Neuronal stem cell (in vitro differentiated cells): ENCODE measurements at regions not wholly inside any gene's neighbourhood (a gene's known extent, or its start where the extent isn't known, plus 50 kb on each side); places are given as distances from the start of the nearest gene placed in this dataset.

Experiments
- DNase-seq: peaks from one replicate; pipeline ENCODE4 v3.0.0-alpha.2; 2013; ENCODE audit warnings: low spot score
- H2AFZ ChIP-seq: one replicate; pipeline ENCODE4 v1.6.1; 2013; ENCODE audit warnings: mild to moderate bottlenecking, low read length, inconsistent platforms
- H2AK5ac ChIP-seq: 2 replicates; pipeline ENCODE4 v1.6.1; 2013; ENCODE audit warnings: low read depth, mild to moderate bottlenecking, inconsistent platforms, low read length, moderate library complexity, mixed read lengths
- H2BK120ac ChIP-seq: 2 replicates; pipeline ENCODE4 v1.6.1; 2013; ENCODE audit warnings: low read depth, mild to moderate bottlenecking, inconsistent platforms, low read length, moderate library complexity, mixed read lengths
- H2BK12ac ChIP-seq: one replicate; pipeline ENCODE4 v1.6.1; 2013; ENCODE audit warnings: low read length, inconsistent platforms
- H2BK15ac ChIP-seq: 2 replicates; pipeline ENCODE4 v1.6.1; 2013; ENCODE audit warnings: mild to moderate bottlenecking, low read length, inconsistent platforms, mixed read lengths
- H2BK5ac ChIP-seq: one replicate; pipeline ENCODE4 v1.6.1; 2013; ENCODE audit warnings: inconsistent platforms, mild to moderate bottlenecking, low read length, moderate library complexity
- H3K14ac ChIP-seq: one replicate; pipeline ENCODE4 v1.6.1; 2013; ENCODE audit warnings: low read length, inconsistent platforms
- H3K18ac ChIP-seq: 2 replicates; pipeline ENCODE4 v1.6.1; 2013; ENCODE audit warnings: low read length, inconsistent platforms
- H3K23ac ChIP-seq: 2 replicates; pipeline ENCODE4 v1.6.1; 2013; ENCODE audit warnings: low read depth, mild to moderate bottlenecking, mixed read lengths, low read length, inconsistent platforms; ENCODE audit not compliant: poor library complexity
- H3K27ac ChIP-seq: replicated peaks from 3 replicates; pipeline ENCODE4 v1.5.1; 2013; ENCODE audit warnings: low read length, inconsistent platforms
- H3K27me3 ChIP-seq, 3 experiments: 2 replicates each; pipeline ENCODE4 v1.6.1; 2013; ENCODE audit warnings: low read length in 3 of 3, mild to moderate bottlenecking in 2 of 3, inconsistent platforms in 1 of 3, low read depth in 1 of 3, mixed read lengths in 1 of 3, moderate library complexity in 1 of 3; ENCODE audit not compliant: control insufficient read depth in 3 of 3, insufficient read depth in 3 of 3
- H3K36me3 ChIP-seq, 2 donors: replicated peaks in 1 of 2; 2 replicates each; pipeline ENCODE4 v1.6.1; 2013; ENCODE audit warnings: low read length in 2 of 2; ENCODE audit not compliant: control insufficient read depth in 2 of 2, insufficient read depth in 2 of 2
- H3K4ac ChIP-seq: 2 replicates; pipeline ENCODE4 v1.6.1; 2013; ENCODE audit warnings: inconsistent platforms, mild to moderate bottlenecking, low read length, moderate library complexity
- H3K4me1 ChIP-seq, 2 donors: 1 replicate in 1 of 2; 2 replicates in 1 of 2; pipeline ENCODE4 v1.6.1; 2013; ENCODE audit warnings: low read length in 2 of 2, low read depth in 1 of 2; ENCODE audit not compliant: control insufficient read depth in 2 of 2, insufficient read depth in 1 of 2
- H3K4me2 ChIP-seq: one replicate; pipeline ENCODE4 v1.6.1; 2013; ENCODE audit warnings: mild to moderate bottlenecking, low read length, inconsistent platforms; ENCODE audit not compliant: insufficient read depth, poor library complexity, severe bottlenecking
- H3K4me3 ChIP-seq, 2 donors: 2 replicates each; pipeline ENCODE4 v1.5.1; 2013; ENCODE audit warnings: low read length in 2 of 2, mild to moderate bottlenecking in 2 of 2, inconsistent platforms in 1 of 2, moderate library complexity in 1 of 2
- H3K79me1 ChIP-seq: one replicate; pipeline ENCODE4 v1.6.1; 2013; ENCODE audit warnings: low read depth, mild to moderate bottlenecking, inconsistent platforms, low read length, moderate library complexity
- H3K9ac ChIP-seq: one replicate; pipeline ENCODE4 v1.6.1; 2013; ENCODE audit warnings: mild to moderate bottlenecking, low read depth, low read length, inconsistent platforms; ENCODE audit not compliant: poor library complexity
- H3K9me3 ChIP-seq, 2 donors: replicated peaks in 1 of 2; 2 replicates each; pipeline versions ENCODE3 to v1.6.1; 2013; ENCODE audit warnings: low read length in 2 of 2, mild to moderate bottlenecking in 2 of 2, inconsistent platforms in 1 of 2, low read depth in 1 of 2, mixed read lengths in 1 of 2, moderate library complexity in 1 of 2; ENCODE audit not compliant: control insufficient read depth in 2 of 2, insufficient read depth in 1 of 2
- H4K8ac ChIP-seq: one replicate; pipeline ENCODE4 v1.6.1; 2013; ENCODE audit warnings: low read depth, mild to moderate bottlenecking, inconsistent platforms, low read length, moderate library complexity
- H4K91ac ChIP-seq: one replicate; pipeline ENCODE4 v1.6.1; 2013; ENCODE audit warnings: low read length, low read depth, mild to moderate bottlenecking, inconsistent platforms; ENCODE audit not compliant: poor library complexity
- WGBS, 2 donors: extraction: QIAGEN DNeasy Blood & Tissue Kit; methylation state at CpG; one replicate each; pipeline ENCODE4 v1.1.7; 2013; ENCODE audit warnings: missing lambda C conversion rate in 2 of 2, mixed read lengths in 1 of 2; ENCODE audit not compliant: insufficient read length in 2 of 2, insufficient replicate concordance in 1 of 2; ENCODE audit errors: extremely low coverage in 2 of 2; 5-methylcytosine and 5-hydroxymethylcytosine counted together

DNA sequence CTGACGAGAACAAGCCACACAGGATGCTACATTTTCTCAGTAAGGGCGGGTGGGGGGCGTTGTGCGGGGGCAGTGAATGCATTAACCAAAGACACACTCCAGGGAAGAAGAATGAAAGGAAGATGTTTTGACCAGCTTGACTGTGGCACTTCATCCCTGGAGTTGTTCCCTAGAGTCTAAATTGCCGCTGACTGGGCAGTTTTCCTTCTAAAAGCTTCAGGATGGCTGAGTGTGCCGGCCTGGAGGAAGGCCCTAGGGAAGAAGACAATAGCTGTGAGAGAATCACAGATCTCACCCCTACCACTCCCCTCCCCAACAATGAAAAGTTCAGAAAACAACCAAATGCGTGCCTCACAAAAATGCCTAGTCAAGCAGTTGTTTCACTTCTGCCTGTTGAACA, 67.2 kb downstream of the NKX2-1 start:
- H2BK15ac ChIP-seq, result no peak overlapping the region
- H2AFZ ChIP-seq, result peak overlapping the region; percentile 19
- no peak overlapping the region for H2BK12ac ChIP-seq
- H2BK120ac ChIP-seq, result no peak overlapping the region
- peaks cover 0 to 13% of the 10 kb centered on the region in 2 donors for H3K4me1 ChIP-seq
- H2AK5ac ChIP-seq, result no peak overlapping the region
- no peak overlapping the region for H3K9ac ChIP-seq
- no CpG with 5 or more reads among the region's 7 CpGs for WGBS, 2 donors
- DNase-seq, result no peak
- H3K4ac ChIP-seq, result no peak overlapping the region
- no peak overlapping the region for H4K91ac ChIP-seq
- peaks cover 0 to 62% (median 16%) of the 10 kb centered on the region in 3 experiments for H3K27me3 ChIP-seq
- no peak overlapping the region for H3K27ac ChIP-seq
- no peak overlapping the region for H4K8ac ChIP-seq
- no peak overlapping the region for H3K14ac ChIP-seq
- H3K18ac ChIP-seq, result no peak overlapping the region
- no peaks in the 10 kb centered on the region for H3K79me1 ChIP-seq
- H3K23ac ChIP-seq, result no peak overlapping the region
- H2BK5ac ChIP-seq, result no peak overlapping the region
- peaks cover 0 to 3% of the 10 kb centered on the region in 2 donors for H3K9me3 ChIP-seq
- no peaks in the 10 kb centered on the region for H3K36me3 ChIP-seq
- no peak overlapping the region for H3K4me2 ChIP-seq
- H3K4me3 ChIP-seq, result no peak overlapping the region

DNA sequence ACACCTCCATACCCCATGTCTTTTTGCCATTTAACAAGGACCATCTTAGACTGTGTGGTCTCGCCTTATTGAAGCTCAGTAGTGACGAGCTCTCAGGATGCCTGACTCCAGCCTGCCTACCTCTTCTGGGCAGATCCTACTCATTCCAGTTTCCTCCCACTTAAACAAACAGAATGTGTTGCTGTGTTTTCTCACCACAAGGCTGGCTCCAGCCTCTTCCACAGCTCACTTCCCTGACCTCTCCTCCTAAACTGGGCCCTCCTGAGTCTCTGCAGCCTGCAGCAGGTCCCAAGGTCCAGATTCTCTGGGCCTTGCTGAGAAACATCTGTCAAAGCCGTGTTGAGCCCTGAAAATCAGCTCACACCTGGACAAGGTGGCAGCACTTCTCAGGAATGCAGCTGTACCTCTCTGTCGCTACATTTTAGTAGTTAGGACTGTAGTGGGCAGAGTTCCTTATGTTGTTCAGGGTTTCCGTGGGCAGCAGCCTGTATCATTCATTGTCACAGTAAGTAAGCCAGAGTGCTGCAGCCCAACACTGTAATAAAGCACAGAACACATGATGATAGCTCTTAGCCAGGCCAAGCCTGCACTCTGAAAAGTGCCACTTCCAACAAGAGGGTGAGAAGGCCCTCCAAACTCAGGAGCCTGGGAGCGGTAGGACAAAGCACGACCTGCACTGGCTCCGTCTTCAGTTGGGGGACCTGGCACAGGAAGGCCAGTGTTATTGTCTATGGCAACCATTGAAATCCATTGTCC, 68.5 kb downstream of the NKX2-1 start:
- H2BK5ac ChIP-seq, result no peak overlapping the region
- no peak overlapping the region for H3K18ac ChIP-seq
- H3K27ac ChIP-seq, result no peak overlapping the region
- no peak overlapping the region for H2AFZ ChIP-seq
- no CpG with 5 or more reads among the region's 8 CpGs for WGBS, 2 donors
- H3K4me1 ChIP-seq, result peaks cover 0 to 13% of the 10 kb centered on the region in 2 donors
- H4K8ac ChIP-seq, result no peak overlapping the region
- no peak overlapping the region for H2AK5ac ChIP-seq
- H3K4ac ChIP-seq, result no peak overlapping the region
- no peak overlapping the region for H3K14ac ChIP-seq
- peaks cover 0 to 3% of the 10 kb centered on the region in 2 donors for H3K9me3 ChIP-seq
- H3K4me3 ChIP-seq, result no peak overlapping the region
- H3K27me3 ChIP-seq, result peaks cover under 1 to 74% (median 25%) of the 10 kb centered on the region in 3 experiments
- H3K9ac ChIP-seq, result no peak overlapping the region
- no peak overlapping the region for H2BK120ac ChIP-seq
- no peak overlapping the region for H2BK12ac ChIP-seq
- no peaks in the 10 kb centered on the region for H3K36me3 ChIP-seq
- no peak overlapping the region for H4K91ac ChIP-seq
- H3K23ac ChIP-seq, result no peak overlapping the region
- no peak for DNase-seq
- no peak overlapping the region for H2BK15ac ChIP-seq
- no peaks in the 10 kb centered on the region for H3K79me1 ChIP-seq
- H3K4me2 ChIP-seq, result no peak overlapping the region

DNA sequence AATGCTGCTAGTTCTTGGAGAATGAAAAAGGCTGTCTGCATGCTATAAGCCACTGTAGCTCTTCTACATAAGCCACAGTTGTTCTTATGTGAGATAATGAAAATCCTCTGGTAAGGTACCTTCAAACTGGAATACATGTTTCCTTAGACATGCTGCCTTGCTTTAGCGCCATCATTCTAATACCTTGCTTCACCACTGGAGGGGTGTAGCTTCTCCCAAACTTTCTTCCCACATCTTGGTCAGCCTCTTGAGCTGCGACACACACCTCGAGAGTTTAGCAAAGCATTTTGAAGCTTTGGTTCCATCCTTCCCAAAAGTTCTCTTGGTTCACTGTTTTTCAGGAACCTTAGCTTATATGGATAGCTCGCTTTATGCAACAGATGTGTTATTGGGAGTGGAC, 69.5 kb downstream of the NKX2-1 start:
- Histone ChIP-seq H2AFZ (no peak overlapping the region), H3K14ac (no peak overlapping the region), H3K4me1 (peaks cover 0 to 13% of the 10 kb centered on the region in 2 donors), H4K8ac (no peak overlapping the region), H4K91ac (no peak overlapping the region), H3K9ac (no peak overlapping the region), H2AK5ac (no peak overlapping the region), H3K4me2 (no peak overlapping the region), H2BK5ac (no peak overlapping the region), H3K36me3 (no peaks in the 10 kb centered on the region), H3K4me3 (no peak overlapping the region), H3K18ac (no peak overlapping the region), H3K4ac (no peak overlapping the region), H2BK15ac (no peak overlapping the region), H3K9me3 (peaks cover 0 to 3% of the 10 kb centered on the region in 2 donors), H2BK120ac (no peak overlapping the region), H3K23ac (no peak overlapping the region), H3K79me1 (no peaks in the 10 kb centered on the region), H2BK12ac (no peak overlapping the region), H3K27me3 (peaks cover 3 to 78% (median 30%) of the 10 kb centered on the region in 3 experiments), H3K27ac (no peak overlapping the region)
- DNase-seq, result no peak
- WGBS, 2 donors, result no CpG with 5 or more reads among the region's 4 CpGs

DNA sequence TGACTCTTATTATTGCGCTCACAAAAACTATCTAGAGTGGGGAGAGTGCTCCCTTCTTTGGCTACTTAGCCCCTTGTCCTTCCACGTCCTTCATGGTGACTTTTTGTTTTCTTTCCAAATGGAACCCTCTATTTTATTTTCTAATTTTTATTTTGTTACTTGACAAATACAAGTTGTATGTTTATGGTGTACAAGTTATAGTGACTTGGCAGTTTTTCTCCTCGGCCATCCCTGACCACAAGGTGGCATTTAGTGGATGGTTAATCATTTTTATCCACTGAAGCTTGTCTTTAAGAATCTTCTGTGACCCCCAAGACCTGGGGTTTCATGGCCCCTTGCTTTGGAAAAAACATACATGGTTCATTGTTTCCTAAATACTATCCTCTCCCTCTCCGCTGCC, 70.1 kb downstream of the NKX2-1 start:
- Histone ChIP-seq H2BK12ac (no peak overlapping the region), H2AFZ (no peak overlapping the region), H3K9me3 (peaks cover 0 to 3% of the 10 kb centered on the region in 2 donors), H2BK120ac (no peak overlapping the region), H3K27me3 (peaks cover 3 to 76% (median 30%) of the 10 kb centered on the region in 3 experiments), H3K4me3 (no peak overlapping the region), H3K4ac (no peak overlapping the region), H3K36me3 (no peaks in the 10 kb centered on the region), H3K23ac (no peak overlapping the region), H2AK5ac (no peak overlapping the region), H3K18ac (no peak overlapping the region), H3K14ac (no peak overlapping the region), H3K27ac (no peak overlapping the region), H3K9ac (no peak overlapping the region), H2BK15ac (no peak overlapping the region), H3K79me1 (no peaks in the 10 kb centered on the region), H2BK5ac (no peak overlapping the region), H4K91ac (no peak overlapping the region), H3K4me1 (peaks cover 0 to 12% of the 10 kb centered on the region in 2 donors), H3K4me2 (no peak overlapping the region), H4K8ac (no peak overlapping the region)
- no CpG with 5 or more reads among the region's 4 CpGs for WGBS, 2 donors
- no peak for DNase-seq
